ENCODE measurements at regions not wholly inside any gene's neighbourhood (a gene's known extent, or its start where the extent isn't known, plus 50 kb on each side); places are given as distances from the start of the nearest gene placed in this dataset.

DNA sequence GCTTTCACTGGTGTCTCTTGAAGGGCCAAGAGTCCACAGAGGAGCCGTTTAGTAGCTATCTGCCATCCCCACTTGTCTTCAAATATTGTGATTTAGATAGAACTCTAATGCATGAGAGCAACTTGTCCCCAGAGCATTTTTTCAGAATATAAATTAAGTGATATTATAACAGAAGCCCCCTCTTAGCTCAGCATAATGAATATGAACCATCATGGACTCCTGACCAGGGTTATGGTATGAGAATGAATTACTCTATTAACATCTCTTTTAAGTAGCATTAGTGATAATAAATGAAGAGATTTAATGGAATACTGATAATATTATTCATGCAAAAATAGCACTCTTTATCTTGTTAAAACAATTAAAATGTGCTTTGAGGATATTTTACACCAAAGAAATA is 709.6 kb downstream of the GALR1 start:
- TF ChIP-seq POLR2A (IDR thresholded peaks at IDR 0.05; ENCODE audit: low read length): no peak
- TF ChIP-seq GATA1 (IDR thresholded peaks at IDR 0.05; ENCODE audit: low read depth, low read length): no peak

Data from erythroblast (primary cell).